Stomach (tissue), 8 donors: ENCODE measurements at regions not wholly inside any gene's neighbourhood (a gene's known extent, or its start where the extent isn't known, plus 50 kb on each side); places are given as distances from the start of the nearest gene placed in this dataset.
A peak's percentile ranks its signal among the peaks of the same experiment; 100 is the strongest.

ENCODE experiments used
- DNase-seq, 2 donors: peaks; one replicate each; pipeline versions ENCODE4 v3.0.0 to v3.0.0-alpha.2; 2013 to 2019
- H3K27ac ChIP-seq, 5 donors: fragments of 200-600 bp in 4 of 5; sonication (generic) in 4 of 5; one replicate each; pipeline ENCODE4 v1.5.1; 2013 to 2019; ENCODE audit warnings: mild to moderate bottlenecking in 1 of 5, moderate library complexity in 1 of 5
- H3K27me3 ChIP-seq, 3 donors: fragments of 200-600 bp; sonication (generic); one replicate each; pipeline ENCODE4 v1.5.1; 2017 to 2019; ENCODE audit warnings: mixed run types in 1 of 3
- H3K36me3 ChIP-seq, 4 donors: fragments of 200-600 bp; sonication (generic); 1 replicate in 3 of 4; 2 replicates in 1 of 4; pipeline ENCODE4 v1.5.1; 2016 to 2019
- H3K4me1 ChIP-seq, 4 donors: fragments of 200-600 bp; sonication (generic); one replicate each; pipeline ENCODE4 v1.5.1; 2016 to 2019
- H3K4me3 ChIP-seq, 4 donors: fragments of 200-600 bp; sonication (generic) in 3 of 4; one replicate each; pipeline ENCODE4 v1.5.1; 2016 to 2019; ENCODE audit warnings: mild to moderate bottlenecking in 1 of 4
- H3K9me3 ChIP-seq, 4 donors: fragments of 200-600 bp; sonication (generic); one replicate each; pipeline ENCODE4 v1.5.1; 2016 to 2019
- EP300 ChIP-seq: sonication (generic); formaldehyde crosslinking; IDR thresholded peaks from one replicate; pipeline ENCODE4 v1.6.1; 2017; ENCODE audit warnings: antibody characterized with exemption
- POLR2A ChIP-seq, 4 donors: fragments of 450-650 bp; IDR thresholded peaks; one replicate each; pipeline ENCODE4 v1.6.1; 2016; ENCODE audit warnings: antibody characterized with exemption in 4 of 4, control low read depth in 2 of 4, mild to moderate bottlenecking in 1 of 4, moderate library complexity in 1 of 4
- POLR2AphosphoS5 ChIP-seq, 3 donors: sonication (generic); formaldehyde crosslinking; IDR thresholded peaks; one replicate each; pipeline ENCODE4 v1.6.1; 2016; ENCODE audit warnings: antibody characterized with exemption in 3 of 3
- WGBS, 5 donors: extraction: QIAGEN DNeasy Blood & Tissue Kit in 3 of 5; methylation state at CpG; one replicate each; pipeline versions ENCODE4 v1.1.5 to v1.1.7; 2013 to 2018; 5-methylcytosine and 5-hydroxymethylcytosine counted together
- intact Hi-C: fragments of 100-400 bp; cut with DNase I; formaldehyde crosslinking; loops from one replicate; pipeline ENCODE4 v1.15.1; 2023; ENCODE audit warnings: low total_unique reads
- TF ChIP-seq, protein P1 (sequence below), 7 experiments: fragments of 450-650 bp in 4 of 7; fragments of 200-600 bp in 3 of 7; sonication (generic) in 3 of 7; IDR thresholded peaks; one replicate each; pipeline ENCODE4 v1.5.1; 2016 to 2019; ENCODE audit warnings: antibody characterized with exemption in 7 of 7, control low read depth in 2 of 7, mild to moderate bottlenecking in 1 of 7
- donor health status: healthy with polysubstance abuse.
- donor health status: Bipolar disorder and iron deficiency.
- donor health status: healthy.

DNA sequence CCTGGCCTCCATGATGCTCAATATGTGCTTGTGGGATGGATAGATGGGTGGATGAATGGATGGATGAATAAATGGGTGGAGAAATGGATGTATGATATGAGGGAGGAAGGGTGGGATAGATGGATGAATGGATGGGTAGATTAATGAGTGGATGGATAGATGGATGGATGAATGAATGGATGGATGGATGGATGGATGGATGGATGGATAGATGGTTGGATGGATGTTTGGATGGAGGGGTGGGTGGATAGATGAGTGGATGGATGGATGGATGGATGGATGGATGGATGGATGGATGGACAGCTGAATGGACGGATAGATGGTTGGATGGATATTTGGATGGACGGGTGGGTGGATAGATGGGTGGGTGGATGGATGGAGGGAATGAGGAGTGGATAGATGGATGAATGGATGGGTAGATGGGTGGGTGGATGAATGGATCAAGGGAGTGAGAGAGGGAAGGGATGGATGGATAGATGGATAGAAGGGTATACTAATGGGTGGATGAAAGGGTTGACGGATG is 139.4 kb downstream of the CEBPB start:
- Histone ChIP-seq H3K27ac (no peak overlapping the region), H3K27me3 (no peaks in the 10 kb centered on the region), H3K36me3 (no peaks in the 10 kb centered on the region), H3K4me3 (no peak overlapping the region), H3K4me1 (peaks cover 3 to 25% (median 13%) of the 10 kb centered on the region in 4 donors), H3K9me3 (no peaks in the 10 kb centered on the region)
- WGBS, 5 donors = 87 to 92% (median 90%) methylated on average over 3 of the region's 3 CpGs
- DNase-seq = no peak
- intact Hi-C loops = no loop called here
- TF ChIP-seq POLR2AphosphoS5 (IDR thresholded peaks at IDR 0.05) (no peak), POLR2A (IDR thresholded peaks at IDR 0.05) (no peak), EP300 (no peak)
- TF ChIP-seq, protein P1, sequence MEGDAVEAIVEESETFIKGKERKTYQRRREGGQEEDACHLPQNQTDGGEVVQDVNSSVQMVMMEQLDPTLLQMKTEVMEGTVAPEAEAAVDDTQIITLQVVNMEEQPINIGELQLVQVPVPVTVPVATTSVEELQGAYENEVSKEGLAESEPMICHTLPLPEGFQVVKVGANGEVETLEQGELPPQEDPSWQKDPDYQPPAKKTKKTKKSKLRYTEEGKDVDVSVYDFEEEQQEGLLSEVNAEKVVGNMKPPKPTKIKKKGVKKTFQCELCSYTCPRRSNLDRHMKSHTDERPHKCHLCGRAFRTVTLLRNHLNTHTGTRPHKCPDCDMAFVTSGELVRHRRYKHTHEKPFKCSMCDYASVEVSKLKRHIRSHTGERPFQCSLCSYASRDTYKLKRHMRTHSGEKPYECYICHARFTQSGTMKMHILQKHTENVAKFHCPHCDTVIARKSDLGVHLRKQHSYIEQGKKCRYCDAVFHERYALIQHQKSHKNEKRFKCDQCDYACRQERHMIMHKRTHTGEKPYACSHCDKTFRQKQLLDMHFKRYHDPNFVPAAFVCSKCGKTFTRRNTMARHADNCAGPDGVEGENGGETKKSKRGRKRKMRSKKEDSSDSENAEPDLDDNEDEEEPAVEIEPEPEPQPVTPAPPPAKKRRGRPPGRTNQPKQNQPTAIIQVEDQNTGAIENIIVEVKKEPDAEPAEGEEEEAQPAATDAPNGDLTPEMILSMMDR (IDR thresholded peaks at IDR 0.05) = no peak

DNA sequence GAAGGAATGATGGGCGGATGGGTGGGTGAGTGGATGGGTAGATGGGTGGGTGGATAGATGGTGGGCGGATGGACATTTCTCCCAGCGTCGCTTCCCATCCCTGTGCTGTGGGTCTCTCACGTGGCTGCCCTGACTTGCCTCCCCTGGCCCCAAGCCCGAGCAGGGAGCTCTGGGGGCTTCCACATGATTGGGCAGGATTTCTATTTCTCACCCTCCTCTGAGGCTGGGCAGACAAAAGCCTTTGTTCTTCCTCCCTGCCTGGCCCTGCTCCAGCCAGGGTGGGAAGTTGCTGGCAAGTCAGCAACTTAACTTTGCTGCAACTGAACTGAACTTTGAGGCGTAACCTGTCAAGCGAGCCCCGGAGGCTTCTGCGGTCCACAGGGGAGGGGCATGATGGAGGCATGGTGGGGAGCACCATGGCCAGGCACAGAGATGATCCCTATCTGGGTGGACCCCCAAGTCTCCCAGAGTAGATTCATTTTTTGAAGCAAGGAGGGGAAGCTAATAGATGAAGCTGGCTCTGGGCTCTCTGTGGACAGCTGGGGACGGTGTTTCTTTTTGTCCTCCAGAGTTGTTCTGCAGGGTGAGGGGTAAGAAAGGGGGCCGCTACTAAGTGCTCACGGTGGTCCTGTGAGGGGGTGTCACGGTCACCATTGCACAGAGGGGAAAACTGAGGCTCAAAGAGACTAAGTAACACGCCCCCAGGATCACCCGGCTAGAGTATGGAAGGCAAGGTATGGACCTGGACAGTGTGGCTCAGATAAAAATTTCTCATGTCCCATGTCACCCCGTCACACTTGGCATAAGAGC is 140.1 kb downstream of the CEBPB start:
- TF ChIP-seq POLR2A (IDR thresholded peaks at IDR 0.05) (no peak), POLR2AphosphoS5 (IDR thresholded peaks at IDR 0.05) (no peak), EP300 (no peak)
- TF ChIP-seq, protein P1 (IDR thresholded peaks at IDR 0.05) = no peak
- intact Hi-C loops = no loop called here
- Histone ChIP-seq H3K9me3 (no peaks in the 10 kb centered on the region), H3K4me3 (no peak overlapping the region), H3K27ac (no peak overlapping the region), H3K27me3 (no peaks in the 10 kb centered on the region), H3K36me3 (no peaks in the 10 kb centered on the region), H3K4me1 (peaks cover 3 to 25% (median 13%) of the 10 kb centered on the region in 4 donors)
- DNase-seq = peak in 1 of 2 donors; percentile 76
- WGBS, 5 donors = 46 to 62% (median 50%) methylated on average over 17 of the region's 17 CpGs

DNA sequence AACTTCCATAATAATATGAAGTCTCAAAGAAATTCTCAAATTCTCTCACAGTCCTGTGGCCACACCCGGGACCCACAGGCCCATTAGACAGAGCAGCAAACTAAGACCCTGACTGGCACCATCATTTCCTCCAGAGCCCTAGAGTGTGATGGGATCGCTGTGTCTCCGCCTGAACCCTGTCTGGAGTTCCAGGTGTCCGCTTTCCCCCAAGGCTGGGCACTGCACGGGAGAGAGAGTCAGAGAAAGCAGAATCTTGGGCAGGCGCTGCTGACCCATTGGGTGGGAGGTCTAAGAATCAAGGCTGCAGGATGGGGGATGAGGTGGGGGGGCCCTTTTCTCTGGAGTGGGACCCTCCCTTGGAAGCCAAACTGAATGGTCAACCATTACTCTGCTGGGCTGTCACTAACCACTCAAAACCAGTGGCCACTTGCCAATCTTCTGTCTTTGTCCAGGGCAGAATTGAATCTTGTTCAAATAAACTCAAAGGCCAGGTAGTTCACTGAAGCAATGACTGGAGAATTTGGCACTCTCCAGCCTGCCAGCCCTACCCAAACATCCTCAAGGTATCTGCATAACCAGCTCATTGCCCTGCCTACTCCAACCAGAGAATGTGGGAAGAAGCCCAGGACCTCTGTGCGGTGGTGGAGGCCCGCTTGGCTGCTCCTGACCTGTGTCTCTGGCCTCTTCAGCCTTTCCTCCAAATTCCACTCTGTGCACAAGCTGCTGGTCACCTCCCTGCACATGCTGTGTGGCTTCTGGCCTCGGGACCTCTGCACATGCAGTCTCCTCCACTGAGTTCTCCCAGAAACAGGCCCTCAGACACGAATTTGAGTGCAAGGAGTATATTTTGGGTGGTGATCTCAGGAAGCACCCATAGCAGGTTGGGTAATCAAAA is 141.1 kb downstream of the CEBPB start:
- Histone ChIP-seq H3K27ac (peak overlapping the region in 2 of 5 donors; percentile 4 to 25), H3K27me3 (no peaks in the 10 kb centered on the region), H3K9me3 (no peaks in the 10 kb centered on the region), H3K4me1 (peaks cover 3 to 25% (median 13%) of the 10 kb centered on the region in 4 donors), H3K4me3 (no peak overlapping the region), H3K36me3 (no peaks in the 10 kb centered on the region)
- 67 to 80% (median 73%) methylated on average over 9 to 10 of the region's 10 CpGs for WGBS, 5 donors
- intact Hi-C loops = no loop called here
- DNase-seq = peak in 1 of 2 donors; percentile 77
- TF ChIP-seq POLR2AphosphoS5 (IDR thresholded peaks at IDR 0.05) = peak in 1 of 3 donors; percentile 18
- no peak for TF ChIP-seq EP300
- TF ChIP-seq POLR2A (IDR thresholded peaks at IDR 0.05) = no peak
- TF ChIP-seq, protein P1 (IDR thresholded peaks at IDR 0.05) = no peak

GRCh38 chr20:50332491-50332980 is 141.9 kb downstream of the CEBPB start:
- no peak for DNase-seq
- Histone ChIP-seq H3K4me3 (no peak overlapping the region), H3K27ac (peak overlapping the region in 1 of 5 donors; percentile 4), H3K27me3 (no peaks in the 10 kb centered on the region), H3K4me1 (peaks cover 3 to 25% (median 13%) of the 10 kb centered on the region in 4 donors), H3K36me3 (no peaks in the 10 kb centered on the region), H3K9me3 (no peaks in the 10 kb centered on the region)
- 83 to 91% (median 85%) methylated on average over 10 to 11 of the region's 11 CpGs for WGBS, 5 donors
- intact Hi-C loops = no loop called here
- TF ChIP-seq, protein P1 (IDR thresholded peaks at IDR 0.05) = no peak
- TF ChIP-seq POLR2A (IDR thresholded peaks at IDR 0.05) (no peak), EP300 (no peak), POLR2AphosphoS5 (IDR thresholded peaks at IDR 0.05) (no peak)
